Right atrium auricular region (tissue), 2 donors: ENCODE measurements at regions not wholly inside any gene's neighbourhood (a gene's known extent, or its start where the extent isn't known, plus 50 kb on each side); places are given as distances from the start of the nearest gene placed in this dataset.

Source experiments
- DNase-seq: peaks from one replicate; pipeline ENCODE4 v3.0.0-alpha.2; 2019; ENCODE audit warnings: low spot score
- H3K27ac ChIP-seq, 2 donors: fragments of 200-600 bp; sonication (generic); 1 replicate in 1 of 2; 2 replicates in 1 of 2; pipeline ENCODE4 v1.5.1; 2016 to 2019
- H3K27me3 ChIP-seq, 2 donors: fragments of 200-600 bp; sonication (generic); one replicate each; pipeline versions ENCODE4 v1.5.1 to v1.6.0; 2017 to 2019
- H3K36me3 ChIP-seq: fragments of 200-600 bp; sonication (generic); one replicate; pipeline ENCODE4 v1.5.1; 2016
- H3K4me1 ChIP-seq, 2 donors: fragments of 200-600 bp; sonication (generic); one replicate each; pipeline versions ENCODE4 v1.5.1 to v1.6.0; 2017 to 2019
- H3K4me3 ChIP-seq, 2 donors: fragments of 200-600 bp; sonication (generic); 1 replicate in 1 of 2; 2 replicates in 1 of 2; pipeline ENCODE4 v1.5.1; 2017 to 2019; ENCODE audit warnings: mild to moderate bottlenecking in 1 of 2, moderate library complexity in 1 of 2
- H3K9me3 ChIP-seq, 2 donors: fragments of 200-600 bp; sonication (generic); one replicate each; pipeline ENCODE4 v1.5.1; 2019
- CTCF ChIP-seq, 2 donors: fragments of 200-600 bp; sonication (generic); IDR thresholded peaks; one replicate each; pipeline ENCODE4 v1.5.1; 2019; ENCODE audit warnings: antibody characterized with exemption in 2 of 2

- Histone ChIP-seq H3K4me1 (no peaks in the 10 kb centered on the region), H3K27me3 (no peaks in the 10 kb centered on the region), H3K36me3 (no peaks in the 10 kb centered on the region), H3K9me3 (no peaks in the 10 kb centered on the region), H3K4me3 (no peak overlapping the region), H3K27ac (no peak overlapping the region)
- DNase-seq: no peak
- TF ChIP-seq CTCF (IDR thresholded peaks at IDR 0.05): peak in 1 of 2 donors; percentile 58
Measured at GRCh38 chr1:181423301-181423918, 59.9 kb upstream of the CACNA1E start.

DNA sequence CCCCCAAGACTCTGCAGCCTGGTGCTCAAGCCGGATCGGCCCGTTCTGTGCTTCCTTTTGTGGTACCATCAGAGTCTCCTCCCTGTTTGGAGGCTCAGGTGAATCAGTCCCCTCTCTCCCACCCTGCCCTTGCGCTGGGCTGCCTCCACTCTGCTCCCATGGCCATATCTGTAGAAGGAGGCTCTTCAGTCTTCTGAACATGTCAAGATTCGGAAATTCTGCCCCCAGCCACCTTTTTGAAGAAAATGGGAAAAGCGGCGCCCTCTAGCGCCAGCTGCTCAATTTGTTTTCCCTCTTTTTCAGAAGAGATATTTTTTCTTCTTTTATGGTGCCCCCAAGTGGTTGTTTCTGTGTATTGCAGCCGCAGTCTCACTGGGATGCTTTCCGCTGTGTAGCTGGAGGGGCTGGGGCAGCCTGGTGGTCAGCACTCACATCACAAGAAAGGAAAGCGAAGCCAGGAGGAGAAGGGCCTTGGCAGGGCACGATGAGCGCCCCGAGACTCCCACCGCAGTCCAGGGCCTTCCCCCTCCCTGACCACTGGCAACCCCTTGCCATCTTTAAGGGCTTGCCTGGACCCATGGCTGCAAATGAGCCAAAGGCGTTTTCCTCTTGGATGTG lies 58.4 kb upstream of the CACNA1E start:
- H3K4me1 ChIP-seq: no peaks in the 10 kb centered on the region
- peak; percentile 63 for DNase-seq

GRCh38 chr1:181425566-181425965 lies 57.8 kb upstream of the CACNA1E start:
- H3K4me3 ChIP-seq: no peak overlapping the region
- H3K27me3 ChIP-seq: no peaks in the 10 kb centered on the region
- H3K9me3 ChIP-seq: no peaks in the 10 kb centered on the region
- no peaks in the 10 kb centered on the region for H3K36me3 ChIP-seq
- no peak for TF ChIP-seq CTCF (IDR thresholded peaks at IDR 0.05)
- no peaks in the 10 kb centered on the region for H3K4me1 ChIP-seq
- no peak for DNase-seq
- H3K27ac ChIP-seq: no peak overlapping the region

More for the DNA sequence above, 58.4 kb upstream of the CACNA1E start:
- Histone ChIP-seq H3K27ac (no peak overlapping the region), H3K36me3 (no peaks in the 10 kb centered on the region), H3K9me3 (no peaks in the 10 kb centered on the region), H3K27me3 (no peaks in the 10 kb centered on the region), H3K4me3 (no peak overlapping the region)
- peak; percentile 98 for TF ChIP-seq CTCF (IDR thresholded peaks at IDR 0.05)

DNA sequence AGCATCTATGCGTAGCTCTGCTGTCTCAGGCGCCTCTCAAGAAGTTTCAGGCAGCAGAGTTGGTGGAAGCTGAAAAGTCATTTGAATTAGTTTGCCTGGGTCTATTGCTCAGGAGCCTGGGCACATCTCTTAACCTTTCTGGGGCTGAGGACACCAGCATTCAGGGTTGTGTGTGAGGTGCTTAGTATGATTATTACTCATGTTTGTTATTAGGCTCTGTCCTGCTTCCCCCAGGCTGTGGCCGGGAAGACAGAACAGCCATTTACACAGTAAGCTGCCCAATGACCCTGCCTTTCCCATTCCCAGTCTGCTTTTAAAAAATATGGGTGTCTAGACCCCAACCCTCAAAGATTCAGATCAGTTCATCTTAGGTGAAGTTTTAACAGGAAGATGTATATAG lies 53.9 kb upstream of the CACNA1E start:
- H3K4me3 ChIP-seq: no peak overlapping the region
- DNase-seq: no peak
- no peaks in the 10 kb centered on the region for H3K4me1 ChIP-seq
- no peaks in the 10 kb centered on the region for H3K27me3 ChIP-seq
- no peak for TF ChIP-seq CTCF (IDR thresholded peaks at IDR 0.05)
- H3K9me3 ChIP-seq: no peaks in the 10 kb centered on the region
- H3K36me3 ChIP-seq: no peaks in the 10 kb centered on the region
- no peak overlapping the region for H3K27ac ChIP-seq

- H3K4me1 ChIP-seq: no peaks in the 10 kb centered on the region
- no peak overlapping the region for H3K4me3 ChIP-seq
- H3K27ac ChIP-seq: no peak overlapping the region
- H3K9me3 ChIP-seq: no peaks in the 10 kb centered on the region
- no peaks in the 10 kb centered on the region for H3K36me3 ChIP-seq
- no peak for DNase-seq
- TF ChIP-seq CTCF (IDR thresholded peaks at IDR 0.05): no peak
- no peaks in the 10 kb centered on the region for H3K27me3 ChIP-seq
Measured at GRCh38 chr1:181430015-181430885, 53.1 kb upstream of the CACNA1E start.
